ENCODE measurements at regions not wholly inside any gene's neighbourhood (a gene's known extent, or its start where the extent isn't known, plus 50 kb on each side); places are given as distances from the start of the nearest gene placed in this dataset.
A peak's percentile ranks its signal among the peaks of the same experiment; 100 is the strongest.

DNA sequence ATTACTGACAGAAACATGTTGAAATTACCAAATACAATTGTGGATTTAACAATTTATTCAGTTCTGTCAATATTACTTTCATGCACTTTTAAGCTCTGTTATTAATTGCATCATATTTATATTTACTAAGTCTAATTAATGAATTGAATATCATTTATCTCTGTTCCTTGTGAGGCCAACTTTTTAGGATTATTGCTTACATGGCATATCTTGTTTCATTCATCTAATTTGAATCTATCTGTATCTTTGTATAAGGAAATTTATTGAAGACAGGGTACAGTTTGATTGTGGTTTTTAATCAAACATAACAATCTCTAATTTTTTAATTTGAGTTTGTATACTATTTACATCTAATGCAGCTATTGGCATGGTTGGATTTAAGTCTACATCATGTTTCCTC, 249.9 kb upstream of the GPC6 start:
- no peak for FAIRE-seq
- TF ChIP-seq, protein P1, sequence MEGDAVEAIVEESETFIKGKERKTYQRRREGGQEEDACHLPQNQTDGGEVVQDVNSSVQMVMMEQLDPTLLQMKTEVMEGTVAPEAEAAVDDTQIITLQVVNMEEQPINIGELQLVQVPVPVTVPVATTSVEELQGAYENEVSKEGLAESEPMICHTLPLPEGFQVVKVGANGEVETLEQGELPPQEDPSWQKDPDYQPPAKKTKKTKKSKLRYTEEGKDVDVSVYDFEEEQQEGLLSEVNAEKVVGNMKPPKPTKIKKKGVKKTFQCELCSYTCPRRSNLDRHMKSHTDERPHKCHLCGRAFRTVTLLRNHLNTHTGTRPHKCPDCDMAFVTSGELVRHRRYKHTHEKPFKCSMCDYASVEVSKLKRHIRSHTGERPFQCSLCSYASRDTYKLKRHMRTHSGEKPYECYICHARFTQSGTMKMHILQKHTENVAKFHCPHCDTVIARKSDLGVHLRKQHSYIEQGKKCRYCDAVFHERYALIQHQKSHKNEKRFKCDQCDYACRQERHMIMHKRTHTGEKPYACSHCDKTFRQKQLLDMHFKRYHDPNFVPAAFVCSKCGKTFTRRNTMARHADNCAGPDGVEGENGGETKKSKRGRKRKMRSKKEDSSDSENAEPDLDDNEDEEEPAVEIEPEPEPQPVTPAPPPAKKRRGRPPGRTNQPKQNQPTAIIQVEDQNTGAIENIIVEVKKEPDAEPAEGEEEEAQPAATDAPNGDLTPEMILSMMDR (IDR thresholded peaks at IDR 0.05; ENCODE audit: insufficient read depth, missing control alignments): no peak
- no peak for DNase-seq (ENCODE audit: insufficient read length, low spot score)

DNA sequence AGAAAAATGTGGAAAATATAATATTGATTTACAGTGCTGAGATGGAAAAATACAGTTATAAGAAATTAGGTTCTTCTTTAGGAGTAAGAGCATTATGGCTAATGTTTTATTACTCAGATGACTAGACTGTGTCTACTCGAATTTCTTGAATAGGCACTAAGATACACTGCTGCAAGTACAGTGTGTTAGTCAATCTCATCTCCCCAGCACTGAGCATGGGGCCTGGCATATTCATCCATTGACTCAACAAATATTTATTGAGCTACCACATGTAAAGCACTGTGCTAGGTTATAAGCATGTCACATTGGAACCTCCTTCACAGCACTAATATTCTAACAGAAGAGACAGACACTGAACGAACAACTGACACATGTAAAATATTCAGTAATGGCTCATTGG, 242.5 kb upstream of the GPC6 start:
- TF ChIP-seq, protein P1 (IDR thresholded peaks at IDR 0.05; ENCODE audit: insufficient read depth, missing control alignments): no peak
- no peak for DNase-seq (ENCODE audit: insufficient read length, low spot score)
- FAIRE-seq: peak; percentile 16

DNA sequence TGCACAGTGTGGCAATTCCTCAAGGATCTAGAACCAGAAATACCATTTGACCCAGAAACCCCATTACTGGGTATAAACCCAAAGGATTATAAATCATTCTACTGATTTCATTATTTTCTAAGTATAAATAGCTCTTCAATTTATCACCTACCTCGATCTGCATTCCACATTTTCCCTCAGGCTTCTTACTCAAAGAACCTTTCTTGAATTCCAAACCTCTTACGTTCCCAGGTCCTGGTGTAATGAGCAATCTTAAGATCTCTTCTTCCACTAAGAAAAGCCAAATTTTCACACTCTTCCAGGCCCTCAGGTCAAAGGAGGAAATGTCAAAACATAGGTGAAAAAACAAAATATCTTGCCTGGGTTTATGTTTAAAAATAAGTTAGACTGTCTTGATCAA, 237.3 kb upstream of the GPC6 start:
- TF ChIP-seq, protein P1 (IDR thresholded peaks at IDR 0.05; ENCODE audit: insufficient read depth, missing control alignments): no peak
- DNase-seq (ENCODE audit: insufficient read length, low spot score) (no peak), FAIRE-seq (no peak)

DNA sequence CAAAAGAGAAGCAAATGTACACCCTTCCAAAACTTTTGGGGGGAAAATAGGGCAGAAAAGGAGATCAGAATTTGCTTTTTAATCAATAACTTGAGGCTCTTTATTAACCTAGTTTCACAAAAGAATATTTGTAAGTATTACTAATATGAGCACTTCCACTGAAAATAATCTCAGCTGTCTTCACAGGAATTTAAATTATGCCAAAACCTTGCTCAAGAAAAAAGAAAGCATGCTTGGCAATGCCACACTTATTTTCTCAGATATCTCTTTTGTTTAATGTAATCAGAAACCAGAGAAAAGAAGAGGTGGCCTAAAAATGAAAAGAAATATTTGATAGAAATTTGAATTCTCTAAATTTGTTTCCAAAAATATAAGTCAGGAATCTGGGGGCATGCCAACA, 234.9 kb upstream of the GPC6 start:
- FAIRE-seq: no peak
- TF ChIP-seq, protein P1 (IDR thresholded peaks at IDR 0.05; ENCODE audit: insufficient read depth, missing control alignments): no peak
- no peak for DNase-seq (ENCODE audit: insufficient read length, low spot score)

DNA sequence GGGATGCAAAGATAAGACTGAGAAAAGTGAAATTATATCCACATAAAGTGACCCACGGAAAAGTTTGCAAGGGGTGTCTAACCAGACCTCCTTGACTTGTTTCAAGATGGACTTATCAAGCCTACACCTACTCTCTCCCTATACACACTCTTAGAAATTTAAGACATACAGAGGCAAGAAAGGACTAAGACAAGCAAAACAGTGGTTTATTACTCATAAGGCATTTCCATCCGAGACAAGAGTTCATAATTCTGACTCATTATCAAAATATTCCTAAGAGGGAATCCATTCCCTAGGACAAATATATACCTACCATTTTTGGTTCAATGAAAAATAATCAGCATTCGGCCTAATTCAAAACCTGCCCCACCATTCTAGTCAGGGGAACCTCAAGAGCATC, 232.6 kb upstream of the GPC6 start:
- TF ChIP-seq, protein P1 (IDR thresholded peaks at IDR 0.05; ENCODE audit: insufficient read depth, missing control alignments): no peak
- FAIRE-seq: no peak
- DNase-seq (ENCODE audit: insufficient read length, low spot score): no peak

DNA sequence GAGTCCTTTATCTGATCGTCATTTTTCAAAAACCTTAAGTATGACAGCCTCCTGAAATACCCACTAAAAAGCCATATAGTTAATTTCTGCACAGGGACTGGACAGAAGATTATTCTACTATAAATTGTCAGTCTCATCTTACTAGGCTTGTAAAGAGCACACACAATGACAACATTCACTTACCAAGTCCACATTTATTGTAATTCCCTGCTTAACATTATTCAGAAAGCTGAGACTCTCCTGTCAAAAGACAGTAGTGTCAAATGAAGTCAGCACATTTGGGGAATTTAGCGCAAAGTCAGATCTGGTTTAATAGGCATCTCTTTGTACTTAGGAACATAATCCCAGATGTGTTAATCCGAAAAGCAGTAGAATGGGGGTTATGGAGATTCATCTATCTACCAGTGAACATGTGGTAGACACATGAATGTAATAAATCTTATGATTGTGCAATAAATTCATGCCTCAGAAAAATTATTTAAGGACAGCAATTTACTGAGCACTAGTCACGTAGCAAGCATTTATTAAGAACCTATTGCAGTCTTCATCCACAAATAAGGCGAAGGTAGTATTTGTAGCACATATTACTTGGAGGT, 224.6 kb upstream of the GPC6 start:
- FAIRE-seq: peak; percentile 41
- no peak for DNase-seq (ENCODE audit: insufficient read length, low spot score)
- TF ChIP-seq, protein P1 (IDR thresholded peaks at IDR 0.05; ENCODE audit: insufficient read depth, missing control alignments): no peak

DNA sequence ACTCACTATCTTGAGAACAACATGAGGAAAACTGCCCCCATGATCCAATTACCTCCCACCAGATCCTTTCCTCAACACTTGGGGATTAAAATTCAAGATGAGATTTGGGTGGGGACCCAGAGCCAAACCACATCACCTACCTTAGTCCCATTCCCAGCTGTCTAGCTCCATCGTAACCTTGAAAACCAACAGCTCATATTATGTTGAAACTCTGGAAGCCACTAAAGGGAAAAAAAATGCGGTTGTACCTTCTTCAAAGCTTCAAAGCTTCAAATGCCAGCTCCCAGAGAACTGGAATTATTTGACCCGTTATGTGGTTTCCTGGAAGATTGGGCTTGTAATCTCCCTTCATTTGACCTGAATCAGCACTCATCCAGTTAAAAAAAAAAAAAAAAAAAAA, 223.1 kb upstream of the GPC6 start:
- FAIRE-seq: no peak
- TF ChIP-seq, protein P1 (IDR thresholded peaks at IDR 0.05; ENCODE audit: insufficient read depth, missing control alignments): no peak
- DNase-seq (ENCODE audit: insufficient read length, low spot score): no peak
